H9 (cell line): ENCODE measurements at regions not wholly inside any gene's neighbourhood (a gene's known extent, or its start where the extent isn't known, plus 50 kb on each side); places are given as distances from the start of the nearest gene placed in this dataset.

Experiments
- DNase-seq: peaks from one replicate; pipeline ENCODE4 v3.0.0-alpha.2; 2017
- H2AFZ ChIP-seq: one replicate; pipeline ENCODE4 v1.6.1; 2013; ENCODE audit warnings: mild to moderate bottlenecking, low read length, control low read depth, moderate library complexity
- H2AK5ac ChIP-seq: 2 replicates; pipeline ENCODE4 v1.6.1; 2013; ENCODE audit warnings: low read length, control low read depth, mixed read lengths; ENCODE audit not compliant: insufficient read length
- H2BK120ac ChIP-seq: one replicate; pipeline ENCODE4 v1.6.1; 2013; ENCODE audit warnings: low read depth, mild to moderate bottlenecking, low read length, control low read depth, inconsistent platforms; ENCODE audit not compliant: poor library complexity, severe bottlenecking
- H2BK12ac ChIP-seq: 2 replicates; pipeline ENCODE4 v1.6.1; 2013; ENCODE audit warnings: low read length, control low read depth, mixed read lengths, low read depth; ENCODE audit not compliant: insufficient read length
- H2BK15ac ChIP-seq: 2 replicates; pipeline ENCODE4 v1.6.1; 2013; ENCODE audit warnings: low read depth, low read length, control low read depth
- H2BK20ac ChIP-seq: one replicate; pipeline ENCODE4 v1.6.1; 2013; ENCODE audit warnings: low read depth, mild to moderate bottlenecking, low read length, control low read depth, inconsistent platforms; ENCODE audit not compliant: poor library complexity, severe bottlenecking
- H2BK5ac ChIP-seq: 2 replicates; pipeline ENCODE4 v1.6.1; 2013; ENCODE audit warnings: low read length, control low read depth, mixed read lengths; ENCODE audit not compliant: insufficient read length
- H3K14ac ChIP-seq: 2 replicates; pipeline ENCODE4 v1.6.1; 2013; ENCODE audit warnings: low read length, control low read depth; ENCODE audit not compliant: insufficient read depth
- H3K18ac ChIP-seq: 2 replicates; pipeline ENCODE4 v1.6.1; 2013; ENCODE audit warnings: low read depth, mild to moderate bottlenecking, mixed read lengths, low read length, control low read depth; ENCODE audit not compliant: insufficient read length
- H3K23ac ChIP-seq: 2 replicates; pipeline ENCODE4 v1.6.1; 2013; ENCODE audit warnings: low read length, control low read depth, mixed read lengths, low read depth; ENCODE audit not compliant: insufficient read length
- H3K23me2 ChIP-seq: 2 replicates; pipeline ENCODE4 v1.6.1; 2013; ENCODE audit warnings: low read depth, mild to moderate bottlenecking, mixed read lengths, low read length, control low read depth; ENCODE audit not compliant: insufficient read length, poor library complexity, severe bottlenecking
- H3K27ac ChIP-seq: 2 replicates; pipeline ENCODE4 v1.5.1; 2013; ENCODE audit warnings: low read length, control low read depth, mixed read lengths, low read depth; ENCODE audit not compliant: insufficient read length
- H3K27me3 ChIP-seq: 2 replicates; pipeline ENCODE4 v1.6.1; 2013; ENCODE audit warnings: low read length, control low read depth, inconsistent platforms; ENCODE audit not compliant: insufficient read depth
- H3K4ac ChIP-seq: 2 replicates; pipeline ENCODE4 v1.6.1; 2013; ENCODE audit warnings: low read depth, mild to moderate bottlenecking, control low read depth, inconsistent platforms, low read length, moderate library complexity
- H3K4me1 ChIP-seq: 2 replicates; pipeline ENCODE4 v1.6.1; 2013; ENCODE audit warnings: low read length, control low read depth, inconsistent platforms; ENCODE audit not compliant: insufficient read depth
- H3K4me2 ChIP-seq: 2 replicates; pipeline ENCODE4 v1.6.1; 2013; ENCODE audit warnings: low read length, control low read depth, mixed read lengths; ENCODE audit not compliant: insufficient read length, insufficient read depth
- H3K56ac ChIP-seq: 2 replicates; pipeline ENCODE4 v1.6.1; 2013; ENCODE audit warnings: low read depth, mild to moderate bottlenecking, mixed read lengths, low read length, control low read depth; ENCODE audit not compliant: insufficient read length
- H3K79me1 ChIP-seq: 2 replicates; pipeline ENCODE4 v1.6.1; 2013; ENCODE audit warnings: low read depth, mild to moderate bottlenecking, moderate library complexity, low read length, control low read depth, inconsistent platforms; ENCODE audit not compliant: insufficient read depth, poor library complexity, severe bottlenecking
- H3K79me2 ChIP-seq: 2 replicates; pipeline ENCODE4 v1.6.1; 2013; ENCODE audit warnings: low read length, control low read depth, inconsistent platforms; ENCODE audit not compliant: insufficient read depth
- H3K9ac ChIP-seq: 2 replicates; pipeline ENCODE4 v1.6.1; 2013; ENCODE audit warnings: low read length, control low read depth, mixed read lengths; ENCODE audit not compliant: insufficient read length; ENCODE audit errors: extremely low read depth
- H3K9me3 ChIP-seq: one replicate; pipeline ENCODE4 v1.6.1; 2013; ENCODE audit warnings: low read depth, low read length, inconsistent platforms; ENCODE audit not compliant: control insufficient read depth
- H3T11ph ChIP-seq: one replicate; pipeline ENCODE4 v1.6.1; 2013; ENCODE audit warnings: mild to moderate bottlenecking, low read length, control low read depth, inconsistent platforms
- H4K20me1 ChIP-seq: one replicate; pipeline ENCODE4 v1.6.1; 2013; ENCODE audit not compliant: control insufficient read depth, insufficient read length, insufficient read depth
- H4K5ac ChIP-seq: 2 replicates; pipeline ENCODE4 v1.6.1; 2013; ENCODE audit warnings: low read depth, mild to moderate bottlenecking, mixed read lengths, low read length, control low read depth; ENCODE audit not compliant: insufficient read length
- H4K8ac ChIP-seq: replicated peaks from 2 replicates; pipeline ENCODE4 v1.6.1; 2013; ENCODE audit warnings: low read length, control low read depth, mixed read lengths, low read depth; ENCODE audit not compliant: insufficient read length
- H4K91ac ChIP-seq: 2 replicates; pipeline ENCODE4 v1.6.1; 2013; ENCODE audit warnings: low read depth, mild to moderate bottlenecking, moderate library complexity, mixed read lengths, low read length, control low read depth; ENCODE audit not compliant: insufficient read length
- H3K27ac Mint-ChIP-seq, 3 experiments: 2 replicates in 2 of 3; 3 replicates in 1 of 3; pipeline ENCODE4 v1.8.0; 2020 to 2021; ENCODE audit warnings: mixed read lengths in 3 of 3, mild to moderate bottlenecking in 1 of 3, moderate library complexity in 1 of 3
- H3K27me3 Mint-ChIP-seq: 2 replicates; pipeline ENCODE4 v1.8.0; 2021; ENCODE audit warnings: low read depth, mild to moderate bottlenecking, moderate library complexity, mixed read lengths
- H3K36me3 Mint-ChIP-seq, 3 experiments: 2 replicates in 2 of 3; 3 replicates in 1 of 3; pipeline ENCODE4 v1.8.0; 2020 to 2021; ENCODE audit warnings: low read depth in 3 of 3, mixed read lengths in 3 of 3; ENCODE audit not compliant: insufficient read depth in 1 of 3
- H3K4me1 Mint-ChIP-seq, 2 experiments: 2 replicates each; pipeline ENCODE4 v1.8.0; 2020; ENCODE audit warnings: mixed read lengths in 2 of 2
- H3K4me3 Mint-ChIP-seq, 2 experiments: 2 replicates in 1 of 2; 3 replicates in 1 of 2; pipeline ENCODE4 v1.8.0; 2020 to 2021; ENCODE audit warnings: mild to moderate bottlenecking in 2 of 2, mixed read lengths in 2 of 2, moderate library complexity in 1 of 2
- H3K9me3 Mint-ChIP-seq, 2 experiments: 2 replicates in 1 of 2; 3 replicates in 1 of 2; pipeline ENCODE4 v1.8.0; 2020; ENCODE audit warnings: mild to moderate bottlenecking in 2 of 2, mixed read lengths in 2 of 2, moderate library complexity in 1 of 2
- WGBS: extraction: QIAGEN DNeasy Blood & Tissue Kit; methylation state at CpG from one replicate; pipeline ENCODE4 v1.1.7; 2013; ENCODE audit warnings: missing lambda C conversion rate, low lambda C conversion rate, mixed read lengths; ENCODE audit not compliant: insufficient read length; ENCODE audit errors: extremely low coverage; 5-methylcytosine and 5-hydroxymethylcytosine counted together
- TF ChIP-seq, protein P1 (sequence below): fragments of 200-600 bp; sonication (generic); conservative IDR thresholded peaks from 3 replicates; pipeline ENCODE4 v1.8.0; 2021; ENCODE audit warnings: antibody characterized with exemption, mild to moderate bottlenecking

DNA sequence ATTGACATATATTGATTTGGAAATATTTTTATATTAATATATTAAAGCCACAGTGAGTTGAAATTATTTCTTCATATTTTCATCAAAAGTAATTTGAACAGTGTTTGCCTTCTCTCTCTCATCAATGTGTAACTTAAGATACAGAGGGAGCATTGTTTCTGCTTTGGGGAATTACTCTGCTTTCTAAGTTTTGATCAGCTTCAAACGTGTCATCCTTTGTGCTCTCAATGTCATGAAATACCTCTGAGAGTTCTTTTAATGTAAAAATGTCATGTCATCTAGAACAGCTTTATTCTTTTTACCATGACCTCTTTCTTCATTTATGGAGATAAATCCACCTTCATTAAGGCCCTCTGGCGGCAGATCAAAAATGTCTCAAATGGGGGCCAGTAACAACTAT is 259.4 kb upstream of the STXBP5 start:
- Histone ChIP-seq H3K79me2 (no peaks in the 10 kb centered on the region), H4K8ac (no peak overlapping the region), H4K91ac (no peak overlapping the region), H2BK120ac (no peak overlapping the region), H4K5ac (no peak overlapping the region), H3K9ac (no peak overlapping the region), H3K23ac (no peak overlapping the region), H3K79me1 (no peaks in the 10 kb centered on the region), H2BK20ac (no peak overlapping the region), H2BK15ac (no peak overlapping the region), H4K20me1 (no peaks in the 10 kb centered on the region), H3K18ac (no peak overlapping the region), H2AK5ac (no peak overlapping the region), H3T11ph (no peak overlapping the region), H3K4me2 (no peak overlapping the region), H3K27ac (no peak overlapping the region), H3K4ac (no peak overlapping the region), H3K9me3 (no peaks in the 10 kb centered on the region), H2BK5ac (no peak overlapping the region), H3K56ac (no peak overlapping the region), H3K4me1 (no peaks in the 10 kb centered on the region), H3K14ac (no peak overlapping the region), H3K27me3 (no peaks in the 10 kb centered on the region), H2AFZ (no peak overlapping the region), H3K23me2 (no peaks in the 10 kb centered on the region), H2BK12ac (no peak overlapping the region)
- TF ChIP-seq, protein P1, sequence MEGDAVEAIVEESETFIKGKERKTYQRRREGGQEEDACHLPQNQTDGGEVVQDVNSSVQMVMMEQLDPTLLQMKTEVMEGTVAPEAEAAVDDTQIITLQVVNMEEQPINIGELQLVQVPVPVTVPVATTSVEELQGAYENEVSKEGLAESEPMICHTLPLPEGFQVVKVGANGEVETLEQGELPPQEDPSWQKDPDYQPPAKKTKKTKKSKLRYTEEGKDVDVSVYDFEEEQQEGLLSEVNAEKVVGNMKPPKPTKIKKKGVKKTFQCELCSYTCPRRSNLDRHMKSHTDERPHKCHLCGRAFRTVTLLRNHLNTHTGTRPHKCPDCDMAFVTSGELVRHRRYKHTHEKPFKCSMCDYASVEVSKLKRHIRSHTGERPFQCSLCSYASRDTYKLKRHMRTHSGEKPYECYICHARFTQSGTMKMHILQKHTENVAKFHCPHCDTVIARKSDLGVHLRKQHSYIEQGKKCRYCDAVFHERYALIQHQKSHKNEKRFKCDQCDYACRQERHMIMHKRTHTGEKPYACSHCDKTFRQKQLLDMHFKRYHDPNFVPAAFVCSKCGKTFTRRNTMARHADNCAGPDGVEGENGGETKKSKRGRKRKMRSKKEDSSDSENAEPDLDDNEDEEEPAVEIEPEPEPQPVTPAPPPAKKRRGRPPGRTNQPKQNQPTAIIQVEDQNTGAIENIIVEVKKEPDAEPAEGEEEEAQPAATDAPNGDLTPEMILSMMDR: no peak
- H3K27ac Mint-ChIP-seq: no peak overlapping the region
- peaks cover 0 to 15% (median 2%) of the 10 kb centered on the region in 3 experiments; a peak in 3 of 7 replicates for H3K36me3 Mint-ChIP-seq
- H3K9me3 Mint-ChIP-seq: peaks cover 12 to 19% of the 10 kb centered on the region in 2 experiments; a peak in 4 of 5 replicates
- H3K4me1 Mint-ChIP-seq: no peaks in the 10 kb centered on the region
- H3K27me3 Mint-ChIP-seq: no peaks in the 10 kb centered on the region
- no peak for DNase-seq
- no peak overlapping the region for H3K4me3 Mint-ChIP-seq
- WGBS: no CpG with 5 or more reads among the region's 2 CpGs
